Hepatocyte (in vitro differentiated cells): ENCODE measurements at regions not wholly inside any gene's neighbourhood (a gene's known extent, or its start where the extent isn't known, plus 50 kb on each side); places are given as distances from the start of the nearest gene placed in this dataset.
A peak's percentile ranks its signal among the peaks of the same experiment; 100 is the strongest.

Source experiments
- DNase-seq: peaks from one replicate; pipeline ENCODE4 v3.0.0-alpha.2; 2016; ENCODE audit warnings: low spot score
- H2AFZ ChIP-seq: fragments of 200-600 bp; sonication (generic); 2 replicates; pipeline ENCODE4 v1.6.0; 2016; ENCODE audit warnings: antibody characterized with exemption, mild to moderate bottlenecking
- H3K27ac ChIP-seq: fragments of 200-600 bp; sonication (generic); 2 replicates; pipeline ENCODE4 v1.5.1; 2016; ENCODE audit warnings: mild to moderate bottlenecking
- H3K27me3 ChIP-seq: fragments of 200-600 bp; sonication (generic); 2 replicates; pipeline ENCODE4 v1.6.1; 2016
- H3K36me3 ChIP-seq: fragments of 200-600 bp; sonication (generic); replicated peaks from 2 replicates; pipeline ENCODE4 v1.5.1; 2016; ENCODE audit warnings: low read depth; ENCODE audit not compliant: insufficient read depth
- H3K4me1 ChIP-seq: fragments of 200-600 bp; sonication (generic); 2 replicates; pipeline ENCODE4 v1.5.1; 2016; ENCODE audit warnings: mild to moderate bottlenecking, moderate library complexity; ENCODE audit not compliant: insufficient read depth
- H3K4me2 ChIP-seq: fragments of 200-600 bp; sonication (generic); 2 replicates; pipeline ENCODE4 v1.6.0; 2016
- H3K4me3 ChIP-seq: fragments of 200-600 bp; sonication (generic); 2 replicates; pipeline ENCODE4 v1.5.1; 2016; ENCODE audit warnings: mild to moderate bottlenecking
- H3K79me2 ChIP-seq: fragments of 200-600 bp; sonication (generic); 2 replicates; pipeline ENCODE4 v1.6.0; 2017; ENCODE audit warnings: mild to moderate bottlenecking
- H3K9me2 ChIP-seq: fragments of 200-600 bp; sonication (generic); replicated peaks from 2 replicates; pipeline ENCODE4 v1.6.0; 2017; ENCODE audit warnings: mild to moderate bottlenecking; ENCODE audit not compliant: insufficient read depth
- H3K9me3 ChIP-seq: fragments of 200-600 bp; sonication (generic); 2 replicates; pipeline ENCODE4 v1.5.1; 2016; ENCODE audit warnings: low read depth, mild to moderate bottlenecking
- H4K20me1 ChIP-seq: fragments of 200-600 bp; sonication (generic); 2 replicates; pipeline ENCODE4 v1.6.0; 2016; ENCODE audit warnings: mild to moderate bottlenecking; ENCODE audit not compliant: insufficient read depth, poor library complexity, severe bottlenecking
- EZH2 ChIP-seq: fragments of 200-600 bp; sonication (generic); IDR thresholded peaks from 2 replicates; pipeline ENCODE4 v1.6.1; 2016; ENCODE audit warnings: antibody characterized with exemption, mild to moderate bottlenecking, borderline replicate concordance
- EZH2phosphoT487 ChIP-seq: fragments of 200-600 bp; sonication (generic); IDR thresholded peaks from one replicate; pipeline ENCODE4 v1.6.1; 2018; ENCODE audit warnings: antibody characterized with exemption, mild to moderate bottlenecking, low read depth, moderate library complexity; ENCODE audit not compliant: unreplicated experiment, severe bottlenecking
- WGBS: methylation state at CpG from one replicate; pipeline ENCODE4 v1.1.6; 2016; ENCODE audit warnings: low lambda C conversion rate; ENCODE audit errors: missing lambda C conversion rate; 5-methylcytosine and 5-hydroxymethylcytosine counted together
- TF ChIP-seq, protein P1 (sequence below): fragments of 200-600 bp; sonication (generic); IDR thresholded peaks from 2 replicates; pipeline ENCODE4 v1.5.1; 2016; ENCODE audit warnings: antibody characterized with exemption, mild to moderate bottlenecking; ENCODE audit not compliant: poor library complexity

DNA sequence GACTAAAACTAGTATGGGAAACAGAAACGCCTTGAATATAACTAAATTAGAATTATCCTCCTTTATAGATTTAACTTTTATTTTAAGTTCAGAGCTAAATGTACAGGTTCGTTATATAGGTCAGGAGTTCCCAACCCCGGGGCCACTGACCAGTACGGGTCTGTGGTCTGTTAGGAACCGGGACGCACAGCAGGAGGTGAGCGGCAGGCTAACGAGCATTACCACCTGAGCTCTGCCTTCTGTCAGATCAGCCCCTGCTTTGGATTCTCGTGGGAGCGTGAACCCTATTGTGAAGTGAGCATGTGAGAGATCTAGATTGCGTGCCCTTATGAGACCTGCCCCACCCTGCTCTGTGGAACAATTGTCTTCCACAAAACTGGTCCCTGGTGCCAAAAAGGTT lies 51.0 kb downstream of the FAT4 start:
- no peaks in the 10 kb centered on the region for H3K9me3 ChIP-seq

DNA sequence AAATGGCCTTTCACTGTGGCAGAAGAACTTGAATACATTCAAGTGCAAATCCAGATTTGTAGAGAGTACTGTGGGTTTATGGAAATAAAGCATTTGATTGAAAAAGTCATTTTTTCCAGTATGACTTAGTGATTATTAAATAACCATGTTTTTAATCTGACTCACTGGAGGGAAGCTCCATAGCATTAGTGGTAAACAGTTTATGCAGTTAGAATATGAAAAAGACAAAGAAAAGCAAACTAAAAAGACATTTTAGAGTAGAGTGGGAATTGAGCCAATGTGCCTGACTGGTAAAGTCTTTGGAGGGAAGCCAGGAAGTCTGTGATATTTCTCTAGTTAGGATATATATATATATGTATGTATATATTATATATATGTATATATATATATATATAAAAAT lies 53.4 kb downstream of the FAT4 start:
- Histone ChIP-seq H3K79me2 (peaks cover 70% of the 10 kb centered on the region), H3K36me3 (no peaks in the 10 kb centered on the region), H4K20me1 (peaks cover 35% of the 10 kb centered on the region), H2AFZ (no peak overlapping the region), H3K4me1 (no peaks in the 10 kb centered on the region), H3K27me3 (no peaks in the 10 kb centered on the region), H3K27ac (peak overlapping the region; percentile 33), H3K4me2 (peak overlapping the region; percentile 56), H3K9me2 (no peaks in the 10 kb centered on the region), H3K9me3 (no peaks in the 10 kb centered on the region), H3K4me3 (no peak overlapping the region)
- TF ChIP-seq, protein P1, sequence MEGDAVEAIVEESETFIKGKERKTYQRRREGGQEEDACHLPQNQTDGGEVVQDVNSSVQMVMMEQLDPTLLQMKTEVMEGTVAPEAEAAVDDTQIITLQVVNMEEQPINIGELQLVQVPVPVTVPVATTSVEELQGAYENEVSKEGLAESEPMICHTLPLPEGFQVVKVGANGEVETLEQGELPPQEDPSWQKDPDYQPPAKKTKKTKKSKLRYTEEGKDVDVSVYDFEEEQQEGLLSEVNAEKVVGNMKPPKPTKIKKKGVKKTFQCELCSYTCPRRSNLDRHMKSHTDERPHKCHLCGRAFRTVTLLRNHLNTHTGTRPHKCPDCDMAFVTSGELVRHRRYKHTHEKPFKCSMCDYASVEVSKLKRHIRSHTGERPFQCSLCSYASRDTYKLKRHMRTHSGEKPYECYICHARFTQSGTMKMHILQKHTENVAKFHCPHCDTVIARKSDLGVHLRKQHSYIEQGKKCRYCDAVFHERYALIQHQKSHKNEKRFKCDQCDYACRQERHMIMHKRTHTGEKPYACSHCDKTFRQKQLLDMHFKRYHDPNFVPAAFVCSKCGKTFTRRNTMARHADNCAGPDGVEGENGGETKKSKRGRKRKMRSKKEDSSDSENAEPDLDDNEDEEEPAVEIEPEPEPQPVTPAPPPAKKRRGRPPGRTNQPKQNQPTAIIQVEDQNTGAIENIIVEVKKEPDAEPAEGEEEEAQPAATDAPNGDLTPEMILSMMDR, result no peak
- TF ChIP-seq EZH2, result no peak
- TF ChIP-seq EZH2phosphoT487, result no peak
- peak; percentile 45 for DNase-seq

More for the DNA sequence above, 51.0 kb downstream of the FAT4 start:
- peaks cover 34% of the 10 kb centered on the region for H4K20me1 ChIP-seq
- no peaks in the 10 kb centered on the region for H3K27me3 ChIP-seq
- H3K36me3 ChIP-seq, result no peaks in the 10 kb centered on the region
- H3K79me2 ChIP-seq, result peaks cover 68% of the 10 kb centered on the region
- DNase-seq, result no peak
- no peak overlapping the region for H3K4me3 ChIP-seq
- 96% methylated on average over 11 of the region's 11 CpGs for WGBS
- no peak for TF ChIP-seq EZH2phosphoT487
- TF ChIP-seq EZH2, result no peak
- TF ChIP-seq, protein P1, result no peak
- no peak overlapping the region for H2AFZ ChIP-seq
- no peaks in the 10 kb centered on the region for H3K9me2 ChIP-seq
- H3K27ac ChIP-seq, result no peak overlapping the region
- no peaks in the 10 kb centered on the region for H3K4me1 ChIP-seq
- H3K4me2 ChIP-seq, result no peak overlapping the region

DNA sequence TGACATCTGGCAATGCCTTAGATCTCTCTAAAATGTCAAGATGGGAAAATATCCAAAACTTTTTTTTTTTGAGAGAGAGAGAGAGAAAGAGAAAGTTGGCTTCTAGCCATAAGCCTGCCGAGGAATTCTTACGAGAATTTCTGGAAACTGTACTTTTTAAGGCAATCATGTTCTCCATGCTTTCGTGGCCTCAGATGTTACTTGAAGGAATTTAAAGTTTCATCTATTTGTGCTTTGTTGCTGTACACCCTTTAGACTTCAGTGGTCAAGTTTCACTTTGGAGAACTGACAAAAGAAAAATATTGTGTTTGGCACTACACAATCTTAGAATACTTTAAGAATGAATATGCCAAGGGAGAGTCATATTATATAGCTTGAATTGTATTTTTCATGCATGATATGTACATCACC lies 53.9 kb downstream of the FAT4 start:
- H3K4me2 ChIP-seq, result peak overlapping the region; percentile 56
- peaks cover 36% of the 10 kb centered on the region for H4K20me1 ChIP-seq
- H2AFZ ChIP-seq, result no peak overlapping the region
- peaks cover 70% of the 10 kb centered on the region for H3K79me2 ChIP-seq
- DNase-seq, result peak; percentile 23
- WGBS, result 55% methylated on average over 3 of the region's 3 CpGs
- H3K36me3 ChIP-seq, result no peaks in the 10 kb centered on the region
- no peaks in the 10 kb centered on the region for H3K4me1 ChIP-seq
- no peak overlapping the region for H3K4me3 ChIP-seq
- H3K27ac ChIP-seq, result peak overlapping the region; percentile 34
- no peaks in the 10 kb centered on the region for H3K9me2 ChIP-seq
- H3K27me3 ChIP-seq, result no peaks in the 10 kb centered on the region
- TF ChIP-seq EZH2 (no peak), EZH2phosphoT487 (no peak)
- TF ChIP-seq, protein P1, result no peak
- no peaks in the 10 kb centered on the region for H3K9me3 ChIP-seq

DNA sequence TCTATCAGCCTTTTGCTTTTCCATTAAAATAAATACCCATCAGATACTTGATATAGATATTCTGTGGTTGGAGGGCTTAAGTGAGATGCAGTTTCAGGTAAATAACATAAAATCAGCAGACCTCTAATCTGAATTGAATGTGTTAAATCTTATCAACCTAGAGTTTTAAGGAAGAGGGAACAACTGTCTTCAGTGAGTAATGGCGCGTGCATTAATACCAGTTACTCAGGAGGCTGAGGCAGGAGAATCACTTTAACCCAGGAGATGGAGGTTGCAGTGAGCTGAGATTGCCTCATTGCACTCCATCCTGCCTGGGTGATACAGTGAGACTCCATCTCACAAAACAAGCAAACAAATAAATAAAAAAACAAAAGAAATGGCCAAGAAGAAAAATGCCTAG lies 54.3 kb downstream of the FAT4 start:
- Histone ChIP-seq H3K36me3 (no peaks in the 10 kb centered on the region), H3K27ac (peak overlapping the region; percentile 34), H3K9me2 (no peaks in the 10 kb centered on the region), H4K20me1 (peaks cover 40% of the 10 kb centered on the region), H3K9me3 (no peaks in the 10 kb centered on the region), H3K4me2 (peak overlapping the region; percentile 56), H3K27me3 (no peaks in the 10 kb centered on the region), H3K4me3 (no peak overlapping the region), H2AFZ (no peak overlapping the region), H3K79me2 (peaks cover 70% of the 10 kb centered on the region), H3K4me1 (no peaks in the 10 kb centered on the region)
- WGBS, result 79% methylated on average over 2 of the region's 2 CpGs
- TF ChIP-seq EZH2, result no peak
- no peak for TF ChIP-seq EZH2phosphoT487
- TF ChIP-seq, protein P1, result no peak
- DNase-seq, result no peak
